ENCODE measurements at regions not wholly inside any gene's neighbourhood (a gene's known extent, or its start where the extent isn't known, plus 50 kb on each side); places are given as distances from the start of the nearest gene placed in this dataset.

DNA sequence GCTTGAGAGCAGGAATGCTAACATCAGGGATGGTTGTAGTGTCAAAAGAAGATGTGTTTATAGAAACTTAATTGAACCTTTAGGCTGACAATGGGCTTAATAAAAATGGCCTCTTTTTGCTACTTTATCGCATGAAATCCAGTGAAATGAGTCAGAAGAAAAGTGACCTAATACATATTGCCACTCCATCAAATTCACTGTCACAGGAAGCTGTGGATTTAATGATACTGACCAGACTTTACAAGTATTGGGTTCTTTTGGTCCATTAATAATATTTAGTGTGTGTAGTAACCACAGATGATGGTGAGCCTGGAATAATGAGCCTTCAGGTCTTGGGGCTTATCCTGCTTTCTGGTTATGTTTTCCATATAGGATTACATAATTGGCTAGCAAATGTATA lies 231.8 kb upstream of the GMDS start:
- FAIRE-seq: no peak
- H3K4me3 ChIP-seq (ENCODE audit: low read depth, low read length): no peak overlapping the region
- no peaks in the 10 kb centered on the region for H3K36me3 ChIP-seq (ENCODE audit: control insufficient read depth, insufficient read depth, low read length)
- H3K27me3 ChIP-seq (ENCODE audit: control insufficient read depth, insufficient read depth, low read length): no peaks in the 10 kb centered on the region
- TF ChIP-seq, protein P1, sequence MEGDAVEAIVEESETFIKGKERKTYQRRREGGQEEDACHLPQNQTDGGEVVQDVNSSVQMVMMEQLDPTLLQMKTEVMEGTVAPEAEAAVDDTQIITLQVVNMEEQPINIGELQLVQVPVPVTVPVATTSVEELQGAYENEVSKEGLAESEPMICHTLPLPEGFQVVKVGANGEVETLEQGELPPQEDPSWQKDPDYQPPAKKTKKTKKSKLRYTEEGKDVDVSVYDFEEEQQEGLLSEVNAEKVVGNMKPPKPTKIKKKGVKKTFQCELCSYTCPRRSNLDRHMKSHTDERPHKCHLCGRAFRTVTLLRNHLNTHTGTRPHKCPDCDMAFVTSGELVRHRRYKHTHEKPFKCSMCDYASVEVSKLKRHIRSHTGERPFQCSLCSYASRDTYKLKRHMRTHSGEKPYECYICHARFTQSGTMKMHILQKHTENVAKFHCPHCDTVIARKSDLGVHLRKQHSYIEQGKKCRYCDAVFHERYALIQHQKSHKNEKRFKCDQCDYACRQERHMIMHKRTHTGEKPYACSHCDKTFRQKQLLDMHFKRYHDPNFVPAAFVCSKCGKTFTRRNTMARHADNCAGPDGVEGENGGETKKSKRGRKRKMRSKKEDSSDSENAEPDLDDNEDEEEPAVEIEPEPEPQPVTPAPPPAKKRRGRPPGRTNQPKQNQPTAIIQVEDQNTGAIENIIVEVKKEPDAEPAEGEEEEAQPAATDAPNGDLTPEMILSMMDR (IDR thresholded peaks at IDR 0.05; ENCODE audit: insufficient read depth, low read length, severe bottlenecking): no peak
- DNase-seq (ENCODE audit: low read depth): no peak

DNA sequence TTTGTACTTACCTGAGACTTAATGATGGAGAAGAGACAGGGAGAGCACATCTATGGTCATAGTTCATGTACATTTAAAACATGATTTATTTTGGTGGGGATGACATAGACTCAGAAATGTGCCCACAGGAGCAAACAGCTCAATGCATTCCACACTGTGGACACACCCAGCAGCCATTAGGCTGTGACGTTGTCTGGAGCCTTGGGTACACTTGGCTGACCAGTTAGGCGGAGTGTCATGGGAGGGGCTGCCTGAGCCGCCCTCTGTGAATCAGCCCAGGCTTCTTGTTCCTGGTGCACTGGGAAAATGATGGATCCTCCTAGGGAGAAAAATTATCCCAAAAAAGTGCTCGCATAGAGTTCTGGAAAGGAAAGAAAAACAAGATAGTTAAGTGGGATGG lies 231.0 kb upstream of the GMDS start:
- DNase-seq (ENCODE audit: low read depth) (peak; percentile 77), FAIRE-seq (no peak)
- Histone ChIP-seq H3K4me3 (ENCODE audit: low read depth, low read length) (no peak overlapping the region), H3K36me3 (ENCODE audit: control insufficient read depth, insufficient read depth, low read length) (no peaks in the 10 kb centered on the region), H3K27me3 (ENCODE audit: control insufficient read depth, insufficient read depth, low read length) (no peaks in the 10 kb centered on the region)
- TF ChIP-seq, protein P1 (IDR thresholded peaks at IDR 0.05; ENCODE audit: insufficient read depth, low read length, severe bottlenecking): no peak

DNA sequence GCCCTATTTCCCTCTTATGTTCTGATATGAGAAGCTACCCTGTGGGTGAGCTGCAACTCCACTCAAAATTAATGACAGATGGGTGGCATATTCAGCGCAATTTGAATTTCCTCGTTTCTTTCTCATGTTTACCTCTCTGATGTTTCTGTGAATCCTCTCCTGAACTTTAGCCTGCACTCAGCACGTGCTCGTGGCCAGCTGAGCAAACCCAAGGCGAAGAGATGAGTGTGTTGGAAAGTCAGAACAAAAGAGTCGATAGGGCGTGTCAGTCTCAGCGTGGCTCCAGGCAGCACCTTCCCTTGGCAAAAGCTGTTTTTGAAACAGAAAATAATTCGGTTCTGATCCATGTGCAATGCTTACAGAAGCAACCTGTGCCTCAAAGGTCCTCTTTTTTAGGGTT lies 226.1 kb upstream of the GMDS start:
- TF ChIP-seq, protein P1 (IDR thresholded peaks at IDR 0.05; ENCODE audit: insufficient read depth, low read length, severe bottlenecking): no peak
- no peak overlapping the region for H3K4me3 ChIP-seq (ENCODE audit: low read depth, low read length)
- no peak for FAIRE-seq
- H3K27me3 ChIP-seq (ENCODE audit: control insufficient read depth, insufficient read depth, low read length): peaks cover 1% of the 10 kb centered on the region
- peak; percentile 20 for DNase-seq (ENCODE audit: low read depth)
- H3K36me3 ChIP-seq (ENCODE audit: control insufficient read depth, insufficient read depth, low read length): no peaks in the 10 kb centered on the region

DNA sequence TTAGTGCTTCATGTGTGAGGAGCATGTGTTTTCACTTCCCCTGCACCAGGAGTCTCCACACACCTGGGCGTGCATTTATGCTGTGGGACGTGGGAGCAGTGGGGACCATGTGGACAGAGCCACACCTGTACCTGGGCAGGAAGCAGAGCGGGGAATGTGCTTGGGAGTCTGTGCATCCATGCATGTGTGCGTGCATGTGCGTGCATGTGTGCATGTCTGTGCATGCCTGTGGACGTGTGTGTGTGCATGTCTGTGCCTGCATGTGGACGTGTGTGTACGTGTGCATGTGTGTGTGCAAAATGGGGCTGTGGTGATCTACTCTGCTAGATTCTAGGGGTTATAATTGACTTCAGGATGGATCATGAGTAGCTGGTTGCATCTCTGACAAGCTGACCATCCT lies 224.0 kb upstream of the GMDS start:
- TF ChIP-seq, protein P1 (IDR thresholded peaks at IDR 0.05; ENCODE audit: insufficient read depth, low read length, severe bottlenecking): no peak
- peaks cover 1% of the 10 kb centered on the region for H3K27me3 ChIP-seq (ENCODE audit: control insufficient read depth, insufficient read depth, low read length)
- peak; percentile 94 for FAIRE-seq

DNA sequence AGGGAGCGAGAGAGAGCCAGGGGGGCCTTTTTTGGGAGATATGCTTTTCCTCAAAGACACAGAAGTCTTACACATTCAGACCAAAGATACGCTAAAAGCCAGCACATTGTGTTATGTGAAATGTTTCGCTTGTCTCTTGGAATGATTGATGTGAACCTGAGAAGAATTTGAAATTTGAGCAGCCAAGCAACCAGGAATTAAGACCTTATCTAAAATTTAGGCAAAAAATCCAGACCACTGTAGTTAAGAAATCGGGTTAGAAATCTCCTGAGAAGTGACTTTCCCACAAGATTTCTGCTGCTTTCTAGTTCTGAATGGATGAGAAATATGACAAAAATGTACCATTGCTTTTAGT lies 223.2 kb upstream of the GMDS start:
- Histone ChIP-seq H3K4me3 (ENCODE audit: low read depth, low read length) (no peak overlapping the region), H3K27me3 (ENCODE audit: control insufficient read depth, insufficient read depth, low read length) (peaks cover 1% of the 10 kb centered on the region), H3K36me3 (ENCODE audit: control insufficient read depth, insufficient read depth, low read length) (no peaks in the 10 kb centered on the region)
- DNase-seq (ENCODE audit: low read depth) (no peak), FAIRE-seq (no peak)
- TF ChIP-seq, protein P1 (IDR thresholded peaks at IDR 0.05; ENCODE audit: insufficient read depth, low read length, severe bottlenecking): no peak

More for the DNA sequence above, 224.0 kb upstream of the GMDS start:
- no peak for DNase-seq (ENCODE audit: low read depth)
- no peaks in the 10 kb centered on the region for H3K36me3 ChIP-seq (ENCODE audit: control insufficient read depth, insufficient read depth, low read length)
- no peak overlapping the region for H3K4me3 ChIP-seq (ENCODE audit: low read depth, low read length)

DNA sequence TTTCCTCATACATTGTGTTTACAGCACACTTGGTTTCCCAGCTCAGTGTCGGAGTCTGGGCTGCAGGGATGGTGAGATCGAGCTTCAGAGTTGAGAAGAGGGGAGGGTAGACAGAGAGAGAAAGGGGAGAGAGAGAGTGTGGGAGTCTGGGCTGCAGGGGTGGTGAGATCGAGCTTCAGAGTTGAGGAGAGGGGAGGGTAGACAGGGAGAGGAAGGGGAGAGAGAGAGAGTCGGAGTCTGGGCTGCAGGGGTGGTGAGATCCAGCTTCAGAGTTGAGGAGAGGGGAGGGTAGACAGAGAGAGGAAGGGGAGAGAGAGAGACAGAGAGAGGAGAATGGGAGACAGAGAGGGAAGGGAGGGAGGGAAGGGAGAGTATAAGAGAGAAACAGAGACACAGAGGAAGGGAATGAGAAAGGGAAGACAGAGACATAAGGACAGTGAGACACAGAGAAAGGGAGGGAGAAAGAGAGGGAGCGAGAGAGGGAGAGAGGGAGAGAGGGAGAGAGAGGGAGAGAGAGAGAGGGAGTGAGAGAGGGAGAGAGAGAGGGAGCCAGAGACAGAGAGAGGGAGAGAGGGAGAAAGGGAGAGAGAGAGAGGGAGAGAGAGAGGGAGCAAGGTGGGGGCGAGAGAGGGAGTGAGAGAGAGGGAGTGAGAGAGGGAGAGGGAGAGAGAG lies 222.7 kb upstream of the GMDS start:
- DNase-seq (ENCODE audit: low read depth) (no peak), FAIRE-seq (no peak)
- H3K27me3 ChIP-seq (ENCODE audit: control insufficient read depth, insufficient read depth, low read length): peaks cover 1% of the 10 kb centered on the region
- H3K4me3 ChIP-seq (ENCODE audit: low read depth, low read length): no peak overlapping the region
- H3K36me3 ChIP-seq (ENCODE audit: control insufficient read depth, insufficient read depth, low read length): no peaks in the 10 kb centered on the region
- TF ChIP-seq, protein P1 (IDR thresholded peaks at IDR 0.05; ENCODE audit: insufficient read depth, low read length, severe bottlenecking): no peak
